ENCODE measurements at regions not wholly inside any gene's neighbourhood (a gene's known extent, or its start where the extent isn't known, plus 50 kb on each side); places are given as distances from the start of the nearest gene placed in this dataset.

- DNase-seq (ENCODE audit: low read depth): no peak
These were observed 52.4 kb upstream of the FICD start for GRCh38 chr12:108462686-108463085.

DNA sequence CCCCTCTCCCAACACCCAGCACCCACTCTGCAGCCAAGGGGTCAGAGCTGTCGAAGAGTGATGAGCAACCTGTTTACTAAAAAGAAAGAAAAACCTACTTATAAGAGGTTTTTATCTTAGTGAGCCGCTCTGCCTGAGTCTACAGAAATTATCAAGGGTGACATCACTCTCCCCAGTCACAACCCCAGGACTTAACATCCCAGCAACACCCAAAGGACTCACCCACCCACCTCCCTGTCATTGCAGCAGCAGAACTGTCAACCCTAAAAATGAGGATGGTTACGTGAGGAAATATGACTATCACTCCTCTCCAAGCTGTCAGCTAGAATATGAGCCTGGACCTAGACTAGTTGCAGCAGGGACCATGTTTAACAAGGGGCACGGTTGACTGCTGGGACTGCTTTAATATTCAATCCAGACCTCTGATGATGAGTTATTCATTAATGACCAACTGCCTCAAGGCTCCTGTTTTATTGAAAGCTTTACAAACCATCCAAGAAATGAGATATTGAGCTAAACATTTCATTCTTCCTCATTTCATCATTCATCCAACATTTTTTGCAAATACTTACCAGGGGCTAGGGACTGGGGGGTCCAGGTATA, 53.9 kb upstream of the FICD start:
- DNase-seq (ENCODE audit: low read depth): no peak

GRCh38 chr12:108459149-108459548, 55.9 kb upstream of the FICD start:
- no peak for DNase-seq (ENCODE audit: low read depth)

- peak; percentile 40 for DNase-seq (ENCODE audit: low read depth)
These were observed 57.2 kb upstream of the FICD start for GRCh38 chr12:108457734-108458361.

- peak; percentile 81 for DNase-seq (ENCODE audit: low read depth)
These were observed 57.9 kb upstream of the FICD start for GRCh38 chr12:108457006-108457733.

- peak; percentile 43 for DNase-seq (ENCODE audit: low read depth)
These were observed 59.4 kb upstream of the FICD start for GRCh38 chr12:108455706-108456105.

GRCh38 chr12:108454539-108455139, 60.4 kb upstream of the FICD start:
- no peak for DNase-seq (ENCODE audit: low read depth)

DNA sequence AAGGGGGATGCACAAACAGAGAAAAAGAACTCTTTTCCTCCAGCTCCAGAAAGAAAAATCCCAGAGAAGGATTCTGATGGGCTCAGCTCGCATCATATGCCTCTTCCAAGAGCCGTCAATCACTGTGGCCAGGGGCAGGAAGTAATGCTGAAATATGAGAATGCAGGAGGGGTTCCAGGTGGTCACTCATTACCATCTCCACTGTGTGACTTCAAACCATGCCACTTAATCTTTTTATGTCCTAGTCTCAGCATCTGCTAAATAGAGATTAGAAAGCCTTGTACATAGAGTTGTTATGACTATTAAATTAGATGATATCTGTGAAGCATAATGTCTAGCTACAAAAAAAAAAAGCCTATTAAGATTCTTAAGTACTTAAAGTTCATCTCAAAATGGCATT, 65.6 kb upstream of the FICD start:
- DNase-seq (ENCODE audit: low read depth): no peak

GRCh38 chr12:108448246-108448645, 66.8 kb upstream of the FICD start:
- no peak for DNase-seq (ENCODE audit: low read depth)

DNA sequence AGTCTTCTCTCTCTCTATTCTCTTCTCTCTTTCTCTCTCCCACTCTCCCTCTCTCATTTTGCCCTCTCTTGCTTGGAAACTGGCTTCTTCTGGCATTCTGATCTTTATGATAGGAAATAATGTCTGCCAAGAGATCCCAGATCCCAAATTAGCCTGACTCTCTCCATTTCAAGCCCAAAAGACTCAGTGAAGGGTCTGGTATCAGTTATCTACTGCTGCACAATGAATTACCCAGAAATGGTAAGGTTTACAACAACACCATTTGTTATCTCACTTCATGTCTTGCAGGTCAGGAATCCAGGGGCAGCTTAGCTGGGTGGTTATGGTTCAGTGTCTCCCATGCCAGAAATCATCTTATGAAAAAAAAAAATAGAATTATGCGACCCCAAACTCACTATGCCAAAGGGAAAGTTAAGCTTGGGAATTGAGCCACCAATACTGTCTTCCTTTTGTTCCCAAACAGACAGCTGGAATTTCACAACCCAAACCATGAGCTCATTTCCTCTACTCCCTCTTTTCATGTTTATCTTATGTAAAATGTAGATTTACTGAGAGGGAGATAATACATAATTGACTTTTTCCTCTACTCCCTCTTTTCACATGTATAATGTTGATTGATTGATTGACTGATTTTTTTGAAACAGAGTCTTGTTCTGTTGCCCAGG, 67.8 kb upstream of the FICD start:
- peak; percentile 70 for DNase-seq (ENCODE audit: low read depth)

DNA sequence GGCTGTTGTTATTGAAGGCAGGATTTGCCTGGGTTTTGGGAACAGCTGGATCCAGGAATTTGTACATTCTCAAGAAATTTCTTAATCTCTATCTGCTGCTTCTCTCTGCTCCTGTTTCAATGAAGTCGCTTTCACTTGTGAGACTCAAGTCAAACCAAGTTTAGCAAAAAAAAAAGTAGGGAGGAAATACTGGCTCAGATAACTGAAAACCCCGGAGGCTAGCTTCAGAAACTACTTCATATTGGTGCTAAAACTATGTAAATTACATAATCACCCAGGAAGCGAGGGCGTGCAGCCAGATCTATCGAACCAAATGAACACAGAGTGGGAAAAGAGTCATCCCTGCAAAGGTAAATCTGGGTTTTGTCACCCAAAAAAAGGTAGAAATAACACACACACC, 68.3 kb upstream of the FICD start:
- peak; percentile 92 for DNase-seq (ENCODE audit: low read depth)

GRCh38 chr12:108442910-108443309, 72.2 kb upstream of the FICD start:
- no peak for DNase-seq (ENCODE audit: low read depth)

DNA sequence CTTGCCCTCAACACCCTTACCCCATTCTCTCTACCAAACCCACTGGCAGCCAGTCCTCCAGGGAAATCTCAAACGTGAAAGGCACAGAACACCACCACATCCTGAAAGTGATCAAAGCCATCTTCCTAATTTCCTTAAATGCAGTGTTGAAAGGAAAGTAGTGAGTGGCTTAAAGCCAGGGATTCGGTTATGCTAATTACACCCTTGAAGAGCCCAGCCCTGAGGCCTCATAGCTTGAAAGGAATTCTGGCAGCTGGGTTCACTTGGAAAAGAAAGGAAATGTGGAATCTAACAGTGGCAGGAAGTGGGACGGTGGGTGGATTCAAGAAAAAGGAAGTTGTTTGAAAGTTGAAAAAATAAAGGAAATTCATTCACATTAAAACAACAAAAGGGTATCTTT, 73.0 kb upstream of the FICD start:
- peak; percentile 96 for DNase-seq (ENCODE audit: low read depth)

DNA sequence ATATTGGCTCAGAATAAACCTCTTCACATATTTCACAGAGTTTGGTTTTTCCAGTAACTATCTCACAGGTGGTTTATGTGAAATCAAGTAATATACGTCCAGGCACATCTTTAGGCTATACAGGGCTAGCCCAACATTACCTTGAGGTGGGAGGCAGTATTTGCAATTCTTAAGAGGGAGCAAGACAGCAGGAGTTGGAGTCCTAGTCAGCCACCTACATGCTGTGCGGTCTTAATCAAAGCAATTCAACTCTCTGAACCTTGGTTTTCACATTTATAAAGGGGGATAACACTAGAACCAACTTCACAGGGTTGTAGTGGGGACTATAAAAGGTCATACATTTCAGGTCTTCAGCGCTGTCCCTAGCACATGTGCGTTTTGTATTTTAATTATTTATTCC, 73.5 kb upstream of the FICD start:
- no peak for DNase-seq (ENCODE audit: low read depth)

DNA sequence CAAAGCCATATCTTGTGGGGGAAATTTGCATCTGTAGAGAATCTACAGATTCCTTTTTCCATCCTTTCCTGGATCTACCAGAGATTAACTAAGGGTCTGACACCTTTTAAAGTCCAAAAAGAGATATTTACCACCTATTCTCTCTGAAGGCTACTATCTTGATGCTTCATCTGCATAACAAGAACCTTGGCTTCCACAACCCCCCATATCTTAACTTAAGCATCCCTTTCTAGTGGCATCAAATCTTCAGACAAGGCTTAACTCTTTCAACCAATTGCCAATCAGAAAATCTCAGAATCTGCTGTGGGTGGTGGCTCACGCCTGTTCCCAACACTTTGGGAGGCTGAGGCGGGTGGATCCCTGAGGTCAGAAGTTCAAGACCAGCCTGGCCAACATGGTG, 74.3 kb upstream of the FICD start:
- no peak for DNase-seq (ENCODE audit: low read depth)

GRCh38 chr12:108438667-108439066, 76.4 kb upstream of the FICD start:
- no peak for DNase-seq (ENCODE audit: low read depth)

DNA sequence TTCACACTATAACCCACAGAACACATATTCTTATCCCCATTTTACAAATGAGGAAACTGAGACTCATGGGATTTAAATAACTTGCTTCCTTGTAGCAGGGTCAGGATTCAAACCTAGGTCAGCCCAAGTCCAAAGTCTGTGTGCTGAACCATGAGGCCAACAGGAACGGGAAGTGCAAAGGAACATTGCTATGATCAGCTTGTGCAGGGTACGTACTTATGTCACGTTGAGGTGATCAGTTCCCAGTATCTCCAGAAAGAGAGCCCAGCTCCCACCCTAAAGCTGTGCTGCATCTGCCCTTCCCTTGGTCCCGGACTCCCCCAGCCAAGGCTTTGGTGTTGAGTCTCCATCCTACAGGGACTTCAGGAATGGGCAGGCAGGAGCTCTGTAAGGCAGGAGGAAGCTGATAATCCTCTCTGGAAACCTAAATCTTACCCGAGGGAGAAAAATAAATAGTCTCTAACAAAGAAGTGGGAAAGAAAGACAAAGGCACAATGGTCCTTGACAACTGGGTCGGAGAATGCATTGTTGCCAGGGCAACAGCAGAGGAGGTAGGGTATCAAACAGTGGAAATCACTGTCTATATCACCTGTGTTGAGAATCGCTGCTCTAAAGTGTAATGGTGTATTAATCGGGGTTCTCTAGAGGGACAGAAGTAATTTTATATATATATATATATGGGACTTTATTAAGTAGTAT, 82.5 kb upstream of the FICD start:
- DNase-seq (ENCODE audit: low read depth): no peak

DNA sequence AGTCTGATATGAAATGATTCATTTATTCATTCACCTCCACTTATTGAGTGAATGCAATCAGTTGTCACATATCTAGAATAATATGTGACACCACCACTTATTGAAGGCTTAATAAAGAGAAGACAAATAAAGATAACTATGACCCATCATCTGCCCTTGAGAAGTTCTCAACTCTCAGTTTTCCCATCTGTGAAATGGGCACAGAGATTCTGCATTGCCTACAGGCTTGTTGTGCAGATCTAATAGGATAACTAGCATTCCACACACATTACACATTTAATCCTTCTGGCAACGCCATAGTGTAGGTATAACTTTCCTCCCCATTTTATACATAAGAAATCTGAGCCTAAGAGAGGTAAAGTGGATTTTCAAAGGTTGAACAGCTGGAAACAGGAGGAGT, 84.2 kb upstream of the FICD start:
- DNase-seq (ENCODE audit: low read depth): no peak

DNA sequence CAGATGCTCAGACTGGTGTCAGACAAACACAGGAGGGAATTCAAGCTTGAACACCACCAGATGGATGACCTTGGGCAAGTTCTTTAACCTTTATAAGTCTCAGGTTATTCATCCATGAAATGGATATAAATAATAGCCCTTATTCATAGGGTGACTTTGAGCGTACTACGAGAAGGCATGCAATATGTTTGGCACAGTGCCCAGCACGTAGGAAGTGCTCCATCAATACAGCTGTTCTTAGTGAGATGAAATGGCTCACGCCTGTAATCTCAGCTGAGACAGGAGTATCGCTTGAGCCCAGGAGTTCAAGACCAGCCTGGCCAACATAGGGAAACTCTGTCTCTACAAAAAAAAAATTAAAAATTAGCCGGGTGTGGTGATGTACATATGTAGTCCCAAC, 84.8 kb upstream of the FICD start:
- DNase-seq (ENCODE audit: low read depth): peak; percentile 88

GRCh38 chr12:108425238-108425795, 86.2 kb upstream of the CMKLR1 start:
- DNase-seq (ENCODE audit: low read depth): peak; percentile 48

- no peak for DNase-seq (ENCODE audit: low read depth)
These were observed 85.7 kb upstream of the CMKLR1 start for GRCh38 chr12:108424816-108425215.
